Naive thymus-derived CD4-positive, alpha-beta T cell (primary cell): ENCODE measurements at regions not wholly inside any gene's neighbourhood (a gene's known extent, or its start where the extent isn't known, plus 50 kb on each side); places are given as distances from the start of the nearest gene placed in this dataset.

Source experiments
- ATAC-seq: fragments of 150-1000 bp; cut with Tn5 transposase; 2 replicates; pipeline ENCODE4 v1.10.0; 2021; ENCODE audit warnings: mild to moderate bottlenecking, moderate library complexity
- CTCF ChIA-PET: fragments of 350-600 bp; sonication (Branson Sonifier 250); formaldehyde crosslinking; loops from one replicate; lab custom pipeline; 2021; ENCODE audit warnings: antibody characterized with exemption; lab: Charles Lee
- POLR2A ChIA-PET: fragments of 350-600 bp; sonication (Branson Sonifier 250); formaldehyde crosslinking; loops from one replicate; lab custom pipeline; 2021; ENCODE audit warnings: antibody characterized with exemption, inconsistent platforms; lab: Charles Lee
- DNase-seq, 9 donors: peaks; one replicate each; pipeline versions ENCODE4 v3.0.0 to v3.0.0-alpha.2; 2020 to 2022; ENCODE audit warnings: mixed read lengths in 1 of 9
- H3K27ac ChIP-seq: one replicate; pipeline ENCODE4 v1.7.0; 2013; ENCODE audit warnings: mild to moderate bottlenecking, low read depth, low read length, moderate library complexity
- H3K27me3 ChIP-seq, 2 donors: one replicate each; pipeline ENCODE4 v1.7.0; 2013; ENCODE audit warnings: low read length in 2 of 2, mild to moderate bottlenecking in 2 of 2, moderate library complexity in 2 of 2; ENCODE audit not compliant: control insufficient read depth in 2 of 2, insufficient read depth in 2 of 2
- H3K36me3 ChIP-seq, 3 experiments: 1 replicate in 2 of 3; 2 replicates in 1 of 3; pipeline ENCODE4 v1.7.0; 2013; ENCODE audit warnings: low read length in 3 of 3, mild to moderate bottlenecking in 3 of 3, moderate library complexity in 1 of 3; ENCODE audit not compliant: insufficient read depth in 3 of 3, control insufficient read depth in 2 of 3
- H3K4me1 ChIP-seq, 2 donors: one replicate each; pipeline ENCODE4 v1.7.0; 2013; ENCODE audit warnings: low read length in 2 of 2, mild to moderate bottlenecking in 2 of 2, moderate library complexity in 1 of 2; ENCODE audit not compliant: control insufficient read depth in 2 of 2, insufficient read depth in 2 of 2
- H3K4me3 ChIP-seq: 2 replicates; pipeline ENCODE4 v1.7.0; 2013; ENCODE audit warnings: mild to moderate bottlenecking, low read length
- H3K9me3 ChIP-seq, 3 experiments: 1 replicate in 2 of 3; 2 replicates in 1 of 3; pipeline ENCODE4 v1.7.0; 2013; ENCODE audit warnings: low read length in 3 of 3; ENCODE audit not compliant: control insufficient read depth in 2 of 3
- H3K27ac Mint-ChIP-seq, 9 donors: one replicate each; pipeline ENCODE4 v1.8.0; 2020 to 2022; ENCODE audit warnings: mixed read lengths in 9 of 9, mild to moderate bottlenecking in 8 of 9, moderate library complexity in 5 of 9, inconsistent platforms in 2 of 9
- H3K27me3 Mint-ChIP-seq, 5 donors: one replicate each; pipeline ENCODE4 v1.8.0; 2021 to 2022; ENCODE audit warnings: mixed read lengths in 5 of 5, mild to moderate bottlenecking in 1 of 5
- H3K36me3 Mint-ChIP-seq, 5 donors: one replicate each; pipeline ENCODE4 v1.8.0; 2020 to 2022; ENCODE audit warnings: mixed read lengths in 5 of 5, mild to moderate bottlenecking in 3 of 5, inconsistent platforms in 1 of 5
- H3K4me1 Mint-ChIP-seq, 7 donors: one replicate each; pipeline ENCODE4 v1.8.0; 2020 to 2022; ENCODE audit warnings: mixed read lengths in 7 of 7, mild to moderate bottlenecking in 3 of 7, inconsistent platforms in 1 of 7
- H3K4me3 Mint-ChIP-seq, 10 donors: one replicate each; pipeline ENCODE4 v1.8.0; 2020 to 2022; ENCODE audit warnings: mild to moderate bottlenecking in 10 of 10, mixed read lengths in 10 of 10, moderate library complexity in 6 of 10, inconsistent platforms in 2 of 10
- H3K9me3 Mint-ChIP-seq, 11 donors: one replicate each; pipeline ENCODE4 v1.8.0; 2020 to 2022; ENCODE audit warnings: mixed read lengths in 11 of 11, mild to moderate bottlenecking in 4 of 11, inconsistent platforms in 1 of 11, moderate library complexity in 1 of 11
- intact Hi-C, 2 donors: fragments of 100-400 bp; cut with micrococcal nuclease; formaldehyde crosslinking; loops; one replicate each; pipeline ENCODE4 v1.15.1; 2023

GRCh38 chr1:239924741-239925350, 166.8 kb upstream of the FMN2 start:
- POLR2A ChIA-PET: no interaction called here
- CTCF ChIA-PET: no interaction called here
- Histone ChIP-seq H3K4me1 (no peaks in the 10 kb centered on the region), H3K27ac (no peak overlapping the region), H3K27me3 (no peaks in the 10 kb centered on the region), H3K36me3 (no peaks in the 10 kb centered on the region), H3K9me3 (no peaks in the 10 kb centered on the region), H3K4me3 (no peak overlapping the region)
- peaks cover 0 to 8% (median 4%) of the 10 kb centered on the region in 5 donors for H3K27me3 Mint-ChIP-seq
- intact Hi-C loops: no loop called here
- H3K36me3 Mint-ChIP-seq: no peaks in the 10 kb centered on the region
- ATAC-seq (no peak), DNase-seq (no peak)
- H3K9me3 Mint-ChIP-seq: peaks cover 0 to 2% (median 0%) of the 10 kb centered on the region in 11 donors
- H3K4me1 Mint-ChIP-seq: peaks cover 0 to 4% (median 0%) of the 10 kb centered on the region in 7 donors
- no peak overlapping the region for H3K4me3 Mint-ChIP-seq
- no peak overlapping the region for H3K27ac Mint-ChIP-seq

GRCh38 chr1:239926184-239926583, 165.5 kb upstream of the FMN2 start:
- ChIA-PET CTCF (no interaction called here), POLR2A (no interaction called here)

GRCh38 chr1:239929317-239929716, 162.4 kb upstream of the FMN2 start:
- Mint-ChIP-seq H3K4me1 (no peaks in the 10 kb centered on the region), H3K27me3 (peaks cover 0 to 24% (median 9%) of the 10 kb centered on the region in 5 donors), H3K27ac (no peak overlapping the region), H3K9me3 (no peaks in the 10 kb centered on the region), H3K4me3 (no peak overlapping the region), H3K36me3 (no peaks in the 10 kb centered on the region)
- ChIA-PET CTCF (no interaction called here), POLR2A (no interaction called here)
- Histone ChIP-seq H3K27ac (no peak overlapping the region), H3K27me3 (no peaks in the 10 kb centered on the region), H3K4me3 (no peak overlapping the region), H3K4me1 (no peaks in the 10 kb centered on the region), H3K9me3 (no peaks in the 10 kb centered on the region), H3K36me3 (no peaks in the 10 kb centered on the region)
- intact Hi-C loops: no loop called here
- ATAC-seq: no peak
- no peak for DNase-seq

More at GRCh38 chr1:239926184-239926583, 165.5 kb upstream of the FMN2 start:
- Histone ChIP-seq H3K27ac (no peak overlapping the region), H3K9me3 (no peaks in the 10 kb centered on the region), H3K36me3 (no peaks in the 10 kb centered on the region), H3K4me3 (no peak overlapping the region), H3K27me3 (no peaks in the 10 kb centered on the region), H3K4me1 (no peaks in the 10 kb centered on the region)
- Mint-ChIP-seq H3K27ac (no peak overlapping the region), H3K4me1 (peaks cover 0 to 4% (median 0%) of the 10 kb centered on the region in 7 donors), H3K36me3 (no peaks in the 10 kb centered on the region), H3K27me3 (peaks cover 0 to 5% (median 3%) of the 10 kb centered on the region in 5 donors), H3K9me3 (no peaks in the 10 kb centered on the region), H3K4me3 (no peak overlapping the region)
- ATAC-seq (no peak), DNase-seq (no peak)
- intact Hi-C loops: no loop called here

GRCh38 chr1:239930686-239931262, 160.9 kb upstream of the FMN2 start:
- no peaks in the 10 kb centered on the region for H3K4me1 Mint-ChIP-seq
- ATAC-seq: no peak
- Histone ChIP-seq H3K4me1 (no peaks in the 10 kb centered on the region), H3K27ac (no peak overlapping the region), H3K4me3 (no peak overlapping the region), H3K9me3 (no peaks in the 10 kb centered on the region), H3K36me3 (no peaks in the 10 kb centered on the region), H3K27me3 (no peaks in the 10 kb centered on the region)
- H3K4me3 Mint-ChIP-seq: no peak overlapping the region
- DNase-seq: no peak
- intact Hi-C loops: no loop called here
- H3K27ac Mint-ChIP-seq: no peak overlapping the region
- H3K27me3 Mint-ChIP-seq: peaks cover 0 to 29% (median 9%) of the 10 kb centered on the region in 5 donors
- CTCF ChIA-PET: no interaction called here
- H3K36me3 Mint-ChIP-seq: no peaks in the 10 kb centered on the region
- POLR2A ChIA-PET: no interaction called here
- no peaks in the 10 kb centered on the region for H3K9me3 Mint-ChIP-seq

- H3K27ac Mint-ChIP-seq: no peak overlapping the region
- no peaks in the 10 kb centered on the region for H3K4me1 Mint-ChIP-seq
- no peak for DNase-seq
These were observed 160.3 kb upstream of the FMN2 start for GRCh38 chr1:239931341-239931740.

GRCh38 chr1:239939602-239940001, 152.1 kb upstream of the FMN2 start:
- Mint-ChIP-seq H3K27me3 (peaks cover 0 to 24% (median 6%) of the 10 kb centered on the region in 5 donors), H3K27ac (no peak overlapping the region), H3K36me3 (no peaks in the 10 kb centered on the region), H3K4me1 (no peaks in the 10 kb centered on the region), H3K4me3 (no peak overlapping the region), H3K9me3 (peaks cover 0 to 19% (median 4%) of the 10 kb centered on the region in 11 donors)
- Histone ChIP-seq H3K27ac (no peak overlapping the region), H3K27me3 (no peaks in the 10 kb centered on the region), H3K4me1 (no peaks in the 10 kb centered on the region), H3K4me3 (no peak overlapping the region), H3K36me3 (no peaks in the 10 kb centered on the region), H3K9me3 (no peaks in the 10 kb centered on the region)
- intact Hi-C loops: no loop called here
- DNase-seq: no peak
- ATAC-seq: no peak
- CTCF ChIA-PET: no interaction called here
- POLR2A ChIA-PET: no interaction called here

More at GRCh38 chr1:239931341-239931740, 160.3 kb upstream of the FMN2 start:
- no peak overlapping the region for H3K4me3 Mint-ChIP-seq
- no peaks in the 10 kb centered on the region for H3K36me3 Mint-ChIP-seq
- intact Hi-C loops: no loop called here
- CTCF ChIA-PET: no interaction called here
- POLR2A ChIA-PET: no interaction called here
- no peaks in the 10 kb centered on the region for H3K27me3 ChIP-seq
- H3K27ac ChIP-seq: no peak overlapping the region
- H3K9me3 Mint-ChIP-seq: no peaks in the 10 kb centered on the region
- peaks cover 0 to 30% (median 9%) of the 10 kb centered on the region in 5 donors for H3K27me3 Mint-ChIP-seq
- H3K4me1 ChIP-seq: no peaks in the 10 kb centered on the region
- ATAC-seq: no peak
- no peaks in the 10 kb centered on the region for H3K36me3 ChIP-seq
- H3K9me3 ChIP-seq: no peaks in the 10 kb centered on the region
- H3K4me3 ChIP-seq: no peak overlapping the region

- Mint-ChIP-seq H3K27ac (no peak overlapping the region), H3K27me3 (peaks cover 0 to 6% (median 0%) of the 10 kb centered on the region in 5 donors), H3K9me3 (peaks cover 0 to 21% (median 6%) of the 10 kb centered on the region in 11 donors), H3K4me3 (no peak overlapping the region), H3K36me3 (no peaks in the 10 kb centered on the region), H3K4me1 (no peaks in the 10 kb centered on the region)
- POLR2A ChIA-PET: no interaction called here
- Histone ChIP-seq H3K36me3 (no peaks in the 10 kb centered on the region), H3K27me3 (no peaks in the 10 kb centered on the region), H3K4me1 (no peaks in the 10 kb centered on the region), H3K4me3 (no peak overlapping the region), H3K27ac (no peak overlapping the region), H3K9me3 (no peaks in the 10 kb centered on the region)
- CTCF ChIA-PET: interaction anchor here (1.4 kb wide), 1 partner anchor 11 kb away, joined by 3 read pairs; no protein-coding TSS in a partner anchor
- intact Hi-C loops: no loop called here
- DNase-seq (no peak), ATAC-seq (no peak)
These were observed 147.9 kb upstream of the FMN2 start for GRCh38 chr1:239943761-239944160.
